B cell (primary cell): ENCODE measurements at regions not wholly inside any gene's neighbourhood (a gene's known extent, or its start where the extent isn't known, plus 50 kb on each side); places are given as distances from the start of the nearest gene placed in this dataset.

Experiments
- EZH2 ChIP-seq: IDR thresholded peaks from 2 replicates; pipeline ENCODE4 v1.6.1; 2012; ENCODE audit warnings: borderline replicate concordance, low read depth, mild to moderate bottlenecking, moderate library complexity, low read length; ENCODE audit not compliant: insufficient read depth, poor library complexity, severe bottlenecking
- TF ChIP-seq, protein P1 (sequence below): fragments of 200-600 bp; IDR thresholded peaks from one replicate; pipeline ENCODE4 v1.8.0; 2022; ENCODE audit warnings: antibody characterized with exemption, mild to moderate bottlenecking

DNA sequence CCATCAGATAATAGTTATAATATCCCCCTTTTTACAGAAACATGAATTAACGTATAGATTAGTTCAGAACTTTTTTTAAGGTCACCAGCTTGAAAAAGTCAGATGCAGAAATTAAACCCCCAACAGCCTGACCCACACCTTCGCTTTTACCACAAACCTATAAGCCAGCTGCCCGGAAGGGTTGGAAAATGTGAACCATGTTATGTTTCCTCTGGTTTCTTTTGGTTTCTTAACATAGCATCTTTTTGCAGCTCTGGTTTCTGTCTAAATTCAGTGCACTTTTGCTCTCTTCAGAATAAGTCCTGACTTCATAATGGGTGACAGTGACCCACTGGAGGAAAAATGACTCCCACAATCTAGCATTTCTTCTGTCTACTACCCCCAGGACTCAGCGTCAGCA, 381.7 kb upstream of the DDX18 start:
- TF ChIP-seq, protein P1, sequence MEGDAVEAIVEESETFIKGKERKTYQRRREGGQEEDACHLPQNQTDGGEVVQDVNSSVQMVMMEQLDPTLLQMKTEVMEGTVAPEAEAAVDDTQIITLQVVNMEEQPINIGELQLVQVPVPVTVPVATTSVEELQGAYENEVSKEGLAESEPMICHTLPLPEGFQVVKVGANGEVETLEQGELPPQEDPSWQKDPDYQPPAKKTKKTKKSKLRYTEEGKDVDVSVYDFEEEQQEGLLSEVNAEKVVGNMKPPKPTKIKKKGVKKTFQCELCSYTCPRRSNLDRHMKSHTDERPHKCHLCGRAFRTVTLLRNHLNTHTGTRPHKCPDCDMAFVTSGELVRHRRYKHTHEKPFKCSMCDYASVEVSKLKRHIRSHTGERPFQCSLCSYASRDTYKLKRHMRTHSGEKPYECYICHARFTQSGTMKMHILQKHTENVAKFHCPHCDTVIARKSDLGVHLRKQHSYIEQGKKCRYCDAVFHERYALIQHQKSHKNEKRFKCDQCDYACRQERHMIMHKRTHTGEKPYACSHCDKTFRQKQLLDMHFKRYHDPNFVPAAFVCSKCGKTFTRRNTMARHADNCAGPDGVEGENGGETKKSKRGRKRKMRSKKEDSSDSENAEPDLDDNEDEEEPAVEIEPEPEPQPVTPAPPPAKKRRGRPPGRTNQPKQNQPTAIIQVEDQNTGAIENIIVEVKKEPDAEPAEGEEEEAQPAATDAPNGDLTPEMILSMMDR, result no peak
- no peak for TF ChIP-seq EZH2
